Pancreas (tissue), 10 donors: ENCODE measurements at regions not wholly inside any gene's neighbourhood (a gene's known extent, or its start where the extent isn't known, plus 50 kb on each side); places are given as distances from the start of the nearest gene placed in this dataset.

Experiments used
- ATAC-seq, 4 donors: fragments of 200-7000 bp; cut with Tn5 transposase; one replicate each; pipeline versions ENCODE4 v1.8.0 to v1.9.1; 2020; ENCODE audit warnings: mild to moderate bottlenecking in 4 of 4, moderate library complexity in 4 of 4
- DNase-seq, 6 donors: peaks; one replicate each; pipeline ENCODE4 v3.0.0-alpha.2; 2020
- FAIRE-seq: peaks from 2 replicates; lab custom pipeline; 2012; peaks lifted over from hg19 to GRCh38; lab: Jason Lieb, UNC
- H3K27ac ChIP-seq, 4 donors: fragments of 200-600 bp; sonication (generic); 1 replicate in 3 of 4; 2 replicates in 1 of 4; pipeline versions ENCODE4 v1.5.0 to v1.8.0; 2020
- H3K27me3 ChIP-seq, 4 donors: fragments of 200-600 bp; one replicate each; pipeline ENCODE4 v1.8.0; 2021
- H3K36me3 ChIP-seq, 3 donors: fragments of 200-600 bp; sonication (generic) in 1 of 3; one replicate each; pipeline versions ENCODE4 v1.5.0 to v1.8.0; 2020 to 2021
- H3K4me1 ChIP-seq, 3 donors: fragments of 200-600 bp; one replicate each; pipeline ENCODE4 v1.8.0; 2021
- H3K4me3 ChIP-seq, 4 donors: fragments of 200-600 bp; sonication (generic) in 2 of 4; one replicate each; pipeline versions ENCODE4 v1.5.0 to v1.8.0; 2020 to 2021
- H3K9me3 ChIP-seq, 4 donors: fragments of 200-600 bp; one replicate each; pipeline ENCODE4 v1.8.0; 2021
- WGBS, 2 donors: extraction: QIAGEN DNeasy Blood & Tissue Kit; methylation state at CpG; one replicate each; pipeline ENCODE4 v1.1.7; 2013; 5-methylcytosine and 5-hydroxymethylcytosine counted together
- intact Hi-C, 3 donors: fragments of 100-400 bp; cut with DNase I; formaldehyde crosslinking; loops; one replicate each; pipeline versions ENCODE4 v1.11.1 to v1.14.2; 2022
- TF ChIP-seq, protein P1 (sequence below), 4 donors: fragments of 200-600 bp; sonication (generic) in 3 of 4; IDR thresholded peaks; one replicate each; pipeline versions ENCODE4 v1.5.0 to v1.8.0; 2021; ENCODE audit warnings: antibody characterized with exemption in 4 of 4
- donor health status: healthy with polysubstance abuse.
- donor health status: DM: no; HTN: no; CAD: no; lungs with moderate emphysema.
- donor health status: DM: no; HTN: no; CAD: no.
- donor health status: control.
- donor health status: control.
- donor health status: Bipolar disorder and iron deficiency.
- donor health status: DM: yes; HTN: yes; CAD: no.
- donor health status: DM: no; HTN: no; CAD: no.
- donor health status: DM: no; HTN: no; CAD: no.
- donor health status: DM: yes; HTN: yes; CAD: no.

DNA sequence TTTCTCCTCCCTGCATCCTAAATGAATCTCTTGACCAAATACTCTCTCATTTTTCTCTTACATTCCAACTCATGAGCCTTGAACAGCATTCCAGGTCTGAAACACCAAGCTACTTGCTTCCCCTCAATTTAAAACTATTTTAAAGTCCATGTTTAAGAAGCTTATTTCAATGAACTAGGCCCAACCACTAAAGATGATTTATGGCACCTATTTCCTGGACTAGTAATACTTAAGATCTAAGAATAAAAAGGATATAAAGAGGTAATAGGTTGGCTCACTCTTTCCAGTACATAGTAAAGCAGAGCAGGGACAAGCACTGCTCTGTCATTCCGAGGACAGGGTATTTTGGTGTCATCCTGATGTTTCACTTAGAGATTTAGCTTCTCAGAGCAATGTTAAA lies 219.3 kb upstream of the TMCO5A start:
- H3K4me3 ChIP-seq, result no peak overlapping the region
- no peaks in the 10 kb centered on the region for H3K9me3 ChIP-seq
- H3K27ac ChIP-seq, result no peak overlapping the region
- H3K36me3 ChIP-seq, result no peaks in the 10 kb centered on the region
- no peak for ATAC-seq
- H3K4me1 ChIP-seq, result no peaks in the 10 kb centered on the region
- no peaks in the 10 kb centered on the region for H3K27me3 ChIP-seq
- intact Hi-C loops, result no loop called here
- 76 to 77% methylated on average over 1 of the region's 1 CpG for WGBS, 2 donors
- TF ChIP-seq, protein P1, sequence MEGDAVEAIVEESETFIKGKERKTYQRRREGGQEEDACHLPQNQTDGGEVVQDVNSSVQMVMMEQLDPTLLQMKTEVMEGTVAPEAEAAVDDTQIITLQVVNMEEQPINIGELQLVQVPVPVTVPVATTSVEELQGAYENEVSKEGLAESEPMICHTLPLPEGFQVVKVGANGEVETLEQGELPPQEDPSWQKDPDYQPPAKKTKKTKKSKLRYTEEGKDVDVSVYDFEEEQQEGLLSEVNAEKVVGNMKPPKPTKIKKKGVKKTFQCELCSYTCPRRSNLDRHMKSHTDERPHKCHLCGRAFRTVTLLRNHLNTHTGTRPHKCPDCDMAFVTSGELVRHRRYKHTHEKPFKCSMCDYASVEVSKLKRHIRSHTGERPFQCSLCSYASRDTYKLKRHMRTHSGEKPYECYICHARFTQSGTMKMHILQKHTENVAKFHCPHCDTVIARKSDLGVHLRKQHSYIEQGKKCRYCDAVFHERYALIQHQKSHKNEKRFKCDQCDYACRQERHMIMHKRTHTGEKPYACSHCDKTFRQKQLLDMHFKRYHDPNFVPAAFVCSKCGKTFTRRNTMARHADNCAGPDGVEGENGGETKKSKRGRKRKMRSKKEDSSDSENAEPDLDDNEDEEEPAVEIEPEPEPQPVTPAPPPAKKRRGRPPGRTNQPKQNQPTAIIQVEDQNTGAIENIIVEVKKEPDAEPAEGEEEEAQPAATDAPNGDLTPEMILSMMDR (IDR thresholded peaks at IDR 0.05), result no peak
- no peak for DNase-seq
- FAIRE-seq, result no peak

DNA sequence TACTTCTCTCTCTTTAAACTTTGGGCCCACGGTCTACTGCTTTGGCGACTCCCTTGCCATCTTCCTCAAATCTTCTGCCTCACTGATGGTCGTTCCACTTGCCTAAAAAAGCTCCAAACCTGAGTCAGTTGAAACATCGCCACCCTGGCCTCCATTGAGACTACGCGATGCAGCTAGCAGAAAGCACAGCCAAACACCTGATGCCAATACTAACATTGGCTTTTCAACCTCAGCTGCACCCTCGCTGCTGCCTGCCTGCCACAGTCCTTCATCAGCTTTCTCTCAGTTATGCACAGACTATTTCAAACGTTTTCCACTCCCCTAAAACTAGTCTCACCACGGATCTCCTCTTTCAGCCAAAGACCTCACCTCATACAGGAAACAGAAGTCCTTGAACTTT lies 214.2 kb upstream of the TMCO5A start:
- Histone ChIP-seq H3K27ac (no peak overlapping the region), H3K27me3 (no peaks in the 10 kb centered on the region), H3K4me3 (no peak overlapping the region), H3K9me3 (no peaks in the 10 kb centered on the region), H3K36me3 (no peaks in the 10 kb centered on the region), H3K4me1 (no peaks in the 10 kb centered on the region)
- 61 to 73% methylated on average over 9 of the region's 9 CpGs for WGBS, 2 donors
- FAIRE-seq, result no peak
- intact Hi-C loops, result no loop called here
- no peak for DNase-seq
- TF ChIP-seq, protein P1 (IDR thresholded peaks at IDR 0.05), result no peak
- no peak for ATAC-seq

DNA sequence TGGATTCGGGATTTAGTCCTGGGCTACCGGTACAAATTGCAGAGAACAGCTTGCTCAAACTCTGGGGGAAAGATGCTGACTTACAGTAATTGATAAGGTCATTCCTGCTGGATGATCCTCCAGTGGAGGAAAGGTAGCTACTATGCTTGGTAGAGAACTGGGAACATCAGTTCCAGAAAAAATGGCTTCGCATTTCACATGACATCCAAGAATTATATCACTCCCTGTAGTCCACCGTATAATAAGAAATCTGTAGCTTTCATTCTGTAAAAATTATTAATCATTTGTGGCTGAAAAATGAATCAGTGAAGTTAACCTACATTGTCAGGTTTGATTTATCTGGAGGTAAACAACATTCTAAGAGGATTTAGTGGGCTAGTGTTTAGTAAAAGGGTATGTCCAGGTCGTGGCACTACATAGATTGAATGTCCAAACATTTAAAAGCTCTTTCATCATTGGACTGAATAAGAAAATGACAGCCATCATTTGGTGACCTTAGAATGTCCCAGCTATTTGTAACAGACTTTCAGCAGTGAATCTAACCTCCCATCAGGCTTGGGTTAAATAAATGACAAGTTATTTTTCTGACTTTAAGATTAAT lies 203.2 kb upstream of the TMCO5A start:
- no peak overlapping the region for H3K27ac ChIP-seq
- FAIRE-seq, result no peak
- 51 to 63% methylated on average over 5 of the region's 5 CpGs for WGBS, 2 donors
- ATAC-seq, result no peak
- no peaks in the 10 kb centered on the region for H3K4me1 ChIP-seq
- peaks cover 0 to 4% (median 0%) of the 10 kb centered on the region in 4 donors for H3K27me3 ChIP-seq
- intact Hi-C loops, result no loop called here
- TF ChIP-seq, protein P1 (IDR thresholded peaks at IDR 0.05), result no peak
- H3K36me3 ChIP-seq, result no peaks in the 10 kb centered on the region
- H3K9me3 ChIP-seq, result no peaks in the 10 kb centered on the region
- no peak overlapping the region for H3K4me3 ChIP-seq
- no peak for DNase-seq

DNA sequence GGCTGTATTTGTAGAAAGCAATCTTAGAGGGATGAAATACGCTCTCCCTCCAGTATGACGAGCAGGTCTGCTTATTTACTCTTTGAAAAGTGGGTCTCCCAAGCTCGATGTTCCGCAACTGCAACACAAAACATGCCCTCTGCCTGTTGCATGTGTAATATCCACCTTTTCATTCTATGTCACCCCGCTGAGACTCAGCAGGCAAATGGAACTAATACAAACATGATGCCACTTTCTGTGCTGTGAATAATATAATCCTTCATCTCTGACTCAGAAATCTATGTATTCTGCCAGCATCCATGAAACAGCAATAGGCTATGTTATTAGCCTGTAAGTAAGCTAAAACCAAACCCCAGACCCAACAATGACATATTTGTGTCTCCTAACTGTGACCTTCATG lies 200.8 kb upstream of the TMCO5A start:
- peaks cover 0 to 4% (median 0%) of the 10 kb centered on the region in 4 donors for H3K27me3 ChIP-seq
- ATAC-seq (no peak), DNase-seq (no peak), FAIRE-seq (no peak)
- H3K4me1 ChIP-seq, result no peaks in the 10 kb centered on the region
- H3K9me3 ChIP-seq, result no peaks in the 10 kb centered on the region
- H3K27ac ChIP-seq, result no peak overlapping the region
- intact Hi-C loops, result no loop called here
- TF ChIP-seq, protein P1 (IDR thresholded peaks at IDR 0.05), result no peak
- H3K36me3 ChIP-seq, result no peaks in the 10 kb centered on the region
- WGBS, 2 donors, result 86 to 89% methylated on average over 5 of the region's 5 CpGs
- H3K4me3 ChIP-seq, result no peak overlapping the region

DNA sequence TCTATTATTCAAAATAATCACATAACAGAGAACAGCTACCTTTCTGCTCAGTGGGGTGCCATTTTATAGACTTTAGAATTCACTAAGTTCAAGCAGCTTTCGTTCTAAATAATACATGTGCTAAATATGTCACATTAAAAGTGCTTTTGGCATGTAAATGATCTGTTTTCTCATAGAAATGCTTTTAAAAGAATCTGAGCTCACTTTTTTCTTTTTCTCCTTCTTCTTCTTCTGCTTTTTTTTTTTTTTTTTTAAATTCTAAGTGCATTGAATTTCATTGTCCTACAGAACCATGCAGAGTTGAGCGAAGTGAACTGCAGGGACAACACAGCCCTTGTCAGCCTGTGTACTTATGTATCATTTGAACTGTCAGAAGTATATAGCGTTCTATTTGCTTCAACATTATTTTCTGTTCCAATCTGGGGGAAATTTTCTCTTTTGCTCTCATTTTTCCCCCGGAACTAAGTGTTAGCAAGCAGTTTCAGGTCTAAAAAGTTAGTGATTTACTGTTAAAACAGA lies 193.8 kb upstream of the TMCO5A start:
- Histone ChIP-seq H3K27ac (no peak overlapping the region), H3K4me1 (no peaks in the 10 kb centered on the region), H3K27me3 (peaks cover 0 to 3% (median 0%) of the 10 kb centered on the region in 4 donors), H3K36me3 (no peaks in the 10 kb centered on the region), H3K9me3 (no peaks in the 10 kb centered on the region), H3K4me3 (no peak overlapping the region)
- 53 to 66% methylated on average over 4 of the region's 4 CpGs for WGBS, 2 donors
- FAIRE-seq, result no peak
- TF ChIP-seq, protein P1 (IDR thresholded peaks at IDR 0.05), result no peak
- intact Hi-C loops, result no loop called here
- DNase-seq, result no peak
- no peak for ATAC-seq
